MCF 10A (cell line): ENCODE measurements at regions not wholly inside any gene's neighbourhood (a gene's known extent, or its start where the extent isn't known, plus 50 kb on each side); places are given as distances from the start of the nearest gene placed in this dataset.

Source experiments
- BruUV-seq: library from RNA; stranded (reverse); fragments of 400-500 nt; replicated peaks from 2 replicates; lab custom pipeline; 2021; lab: Mats Ljungman, UMichigan
- CTCF ChIA-PET: fragments of 300-600 bp; sonication (Branson Sonifier 250); formaldehyde crosslinking; extraction: SDS; loops from one replicate; lab custom pipeline; 2021; ENCODE audit warnings: antibody characterized with exemption, inconsistent platforms; lab: Yijun Ruan, JAX
- POLR2A ChIA-PET: fragments of 300-600, 350-650 bp; sonication (Branson Sonifier 250); formaldehyde crosslinking; extraction: SDS; loops from one replicate; lab custom pipeline; 2020; ENCODE audit warnings: antibody characterized with exemption, inconsistent platforms; lab: Yijun Ruan, JAX
- DNase-seq: peaks from one replicate; pipeline ENCODE4 v3.0.0-alpha.2; 2018; ENCODE audit not compliant: unreplicated experiment
- H3K27ac Mint-ChIP-seq: one replicate; pipeline ENCODE4 v1.8.0; 2022; ENCODE audit warnings: mild to moderate bottlenecking, low read depth, mixed read lengths; ENCODE audit not compliant: unreplicated experiment
- H3K27me3 Mint-ChIP-seq: one replicate; pipeline ENCODE4 v1.8.0; 2022; ENCODE audit warnings: mixed read lengths; ENCODE audit not compliant: insufficient read depth, unreplicated experiment
- H3K36me3 Mint-ChIP-seq: one replicate; pipeline ENCODE4 v1.8.0; 2022; ENCODE audit warnings: mild to moderate bottlenecking, moderate library complexity, mixed read lengths; ENCODE audit not compliant: insufficient read depth, unreplicated experiment
- H3K4me1 Mint-ChIP-seq: one replicate; pipeline ENCODE4 v1.8.0; 2022; ENCODE audit warnings: mixed read lengths; ENCODE audit not compliant: insufficient read depth, unreplicated experiment
- H3K4me3 Mint-ChIP-seq: one replicate; pipeline ENCODE4 v1.8.0; 2022; ENCODE audit warnings: mild to moderate bottlenecking, moderate library complexity, mixed read lengths; ENCODE audit not compliant: unreplicated experiment
- H3K9me3 Mint-ChIP-seq: one replicate; pipeline ENCODE4 v1.8.0; 2022; ENCODE audit warnings: mixed read lengths; ENCODE audit not compliant: unreplicated experiment
- CTCF ChIP-seq: fragments of 200-600 bp; IDR thresholded peaks from one replicate; pipeline ENCODE4 v1.8.0; 2022; ENCODE audit warnings: antibody characterized with exemption, mild to moderate bottlenecking; ENCODE audit not compliant: unreplicated experiment
- intact Hi-C: fragments of 100-400 bp; cut with micrococcal nuclease; formaldehyde crosslinking; loops from 2 replicates; pipeline ENCODE4 v1.14.1; 2022

GRCh38 chr6:125611573-125612344, 137.7 kb upstream of the HEY2 start:
- DNase-seq: peak; percentile 33
- intact Hi-C loops: no loop called here
- ChIA-PET CTCF (no interaction called here), POLR2A (no interaction called here)
- no TSS peak for BruUV-seq
- no peaks in the 10 kb centered on the region for H3K36me3 Mint-ChIP-seq
- TF ChIP-seq CTCF: no peak
- no peak overlapping the region for H3K4me3 Mint-ChIP-seq
- H3K27ac Mint-ChIP-seq: no peak overlapping the region
- no peaks in the 10 kb centered on the region for H3K4me1 Mint-ChIP-seq
- no peaks in the 10 kb centered on the region for H3K9me3 Mint-ChIP-seq
- H3K27me3 Mint-ChIP-seq: peaks cover 60% of the 10 kb centered on the region

GRCh38 chr6:125612345-125612846, 137.0 kb upstream of the HEY2 start:
- no peaks in the 10 kb centered on the region for H3K9me3 Mint-ChIP-seq
- H3K27me3 Mint-ChIP-seq: peaks cover 56% of the 10 kb centered on the region
- no peaks in the 10 kb centered on the region for H3K36me3 Mint-ChIP-seq
- intact Hi-C loops: no loop called here
- POLR2A ChIA-PET: no interaction called here
- H3K4me1 Mint-ChIP-seq: no peaks in the 10 kb centered on the region
- no peak overlapping the region for H3K4me3 Mint-ChIP-seq
- CTCF ChIA-PET: interaction anchor here (1.1 kb wide), 1 partner anchor 1108 kb away, joined by 3 read pairs; no protein-coding TSS in a partner anchor
- no peak for DNase-seq
- H3K27ac Mint-ChIP-seq: no peak overlapping the region
- no peak for TF ChIP-seq CTCF
- BruUV-seq: no TSS peak

- H3K9me3 Mint-ChIP-seq: no peaks in the 10 kb centered on the region
- no peak for TF ChIP-seq CTCF
- no peaks in the 10 kb centered on the region for H3K4me1 Mint-ChIP-seq
- peaks cover 84% of the 10 kb centered on the region for H3K27me3 Mint-ChIP-seq
- no TSS peak for BruUV-seq
- ChIA-PET POLR2A (no interaction called here), CTCF (interaction anchor here (0.6 to 1.3 kb wide), 4 partner anchors 14 to 305 kb away, joined by 3 to 4 read pairs (median 3); no protein-coding TSS in a partner anchor)
- no peak for DNase-seq
- no peak overlapping the region for H3K27ac Mint-ChIP-seq
- intact Hi-C loops: no loop called here
- no peak overlapping the region for H3K4me3 Mint-ChIP-seq
- H3K36me3 Mint-ChIP-seq: no peaks in the 10 kb centered on the region
Measured at GRCh38 chr6:125618629-125619028, 130.8 kb upstream of the HEY2 start.

- Mint-ChIP-seq H3K4me1 (no peaks in the 10 kb centered on the region), H3K36me3 (no peaks in the 10 kb centered on the region), H3K27me3 (peaks cover 91% of the 10 kb centered on the region), H3K9me3 (no peaks in the 10 kb centered on the region), H3K4me3 (no peak overlapping the region), H3K27ac (no peak overlapping the region)
- intact Hi-C loops: no loop called here
- ChIA-PET CTCF (interaction anchor here (0.5 kb wide), 1 partner anchor 1678 kb away, joined by 4 read pairs; no protein-coding TSS in a partner anchor), POLR2A (no interaction called here)
- TF ChIP-seq CTCF: no peak
- DNase-seq: no peak
- BruUV-seq: no TSS peak
Measured at GRCh38 chr6:125623085-125623484, 126.3 kb upstream of the HEY2 start.
